Vagina (tissue), 2 donors: ENCODE measurements at regions not wholly inside any gene's neighbourhood (a gene's known extent, or its start where the extent isn't known, plus 50 kb on each side); places are given as distances from the start of the nearest gene placed in this dataset.
"Not testable (repeated sequence)": the region's sequence is repeated elsewhere in the genome, so short reads cannot be mapped to it uniquely, and the experiment has no call there.

ENCODE experiments used
- DNase-seq, 2 donors: peaks; one replicate each; pipeline ENCODE4 v3.0.0-alpha.2; 2017; ENCODE audit errors: extremely low spot score in 2 of 2
- H3K27ac ChIP-seq: fragments of 200-600 bp; sonication (generic); one replicate; pipeline ENCODE4 v1.5.1; 2019
- H3K27me3 ChIP-seq: fragments of 200-600 bp; sonication (generic); one replicate; pipeline ENCODE4 v1.5.1; 2019
- H3K36me3 ChIP-seq, 2 donors: fragments of 200-600 bp; sonication (generic); one replicate each; pipeline ENCODE4 v1.5.1; 2017 to 2019
- H3K4me1 ChIP-seq: fragments of 200-600 bp; sonication (generic); one replicate; pipeline ENCODE4 v1.5.1; 2019
- H3K4me3 ChIP-seq, 2 donors: fragments of 200-600 bp; sonication (generic); 1 replicate in 1 of 2; 2 replicates in 1 of 2; pipeline ENCODE4 v1.5.1; 2016 to 2019
- H3K9me3 ChIP-seq: fragments of 200-600 bp; sonication (generic); one replicate; pipeline ENCODE4 v1.5.1; 2019
- POLR2A ChIP-seq, 2 donors: fragments of 450-650 bp; IDR thresholded peaks; one replicate each; pipeline ENCODE4 v1.6.1; 2017; ENCODE audit warnings: antibody characterized with exemption in 2 of 2, mild to moderate bottlenecking in 2 of 2, moderate library complexity in 2 of 2
- POLR2AphosphoS5 ChIP-seq, 2 donors: sonication (generic); formaldehyde crosslinking; IDR thresholded peaks; one replicate each; pipeline ENCODE4 v1.9.0; 2017; ENCODE audit warnings: antibody characterized with exemption in 2 of 2, mild to moderate bottlenecking in 2 of 2, low read depth in 1 of 2; ENCODE audit not compliant: insufficient read depth in 1 of 2
- intact Hi-C: fragments of 100-400 bp; cut with DNase I; formaldehyde crosslinking; loops from one replicate; pipeline ENCODE4 v1.15.1; 2023
- TF ChIP-seq, protein P1 (sequence below), 3 experiments: fragments of 450-650 bp in 2 of 3; fragments of 200-600 bp in 1 of 3; sonication (generic) in 1 of 3; IDR thresholded peaks; one replicate each; pipeline ENCODE4 v1.5.1; 2017 to 2019; ENCODE audit warnings: antibody characterized with exemption in 3 of 3, mild to moderate bottlenecking in 2 of 3, moderate library complexity in 2 of 3

DNA sequence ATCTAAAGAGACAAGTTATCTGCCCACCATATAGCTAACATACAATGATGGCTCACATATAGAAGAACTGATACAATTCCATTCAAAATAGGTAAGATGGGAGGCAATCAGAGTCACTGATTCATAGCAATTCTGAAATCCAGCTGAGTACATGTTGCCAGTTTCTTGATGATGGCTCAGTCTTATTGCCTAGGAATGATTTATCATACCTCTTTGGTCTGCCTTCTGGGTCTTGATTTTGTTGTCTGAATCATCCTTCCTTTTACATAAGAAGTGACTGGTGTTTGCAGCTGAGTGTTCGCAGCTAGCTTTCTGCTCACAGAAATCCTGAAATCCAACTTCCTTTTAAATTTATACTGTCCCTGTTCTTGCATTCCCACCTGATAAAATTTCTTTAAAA is 463.2 kb upstream of the MGAT4C start:
- no peaks in the 10 kb centered on the region for H3K4me1 ChIP-seq
- no peak for DNase-seq
- no peaks in the 10 kb centered on the region for H3K36me3 ChIP-seq
- no peaks in the 10 kb centered on the region for H3K27me3 ChIP-seq
- TF ChIP-seq POLR2AphosphoS5 (IDR thresholded peaks at IDR 0.05; ENCODE audit: insufficient read depth in 1 of 2, low read depth in 1 of 2) (no peak), POLR2A (IDR thresholded peaks at IDR 0.05) (no peak)
- TF ChIP-seq, protein P1, sequence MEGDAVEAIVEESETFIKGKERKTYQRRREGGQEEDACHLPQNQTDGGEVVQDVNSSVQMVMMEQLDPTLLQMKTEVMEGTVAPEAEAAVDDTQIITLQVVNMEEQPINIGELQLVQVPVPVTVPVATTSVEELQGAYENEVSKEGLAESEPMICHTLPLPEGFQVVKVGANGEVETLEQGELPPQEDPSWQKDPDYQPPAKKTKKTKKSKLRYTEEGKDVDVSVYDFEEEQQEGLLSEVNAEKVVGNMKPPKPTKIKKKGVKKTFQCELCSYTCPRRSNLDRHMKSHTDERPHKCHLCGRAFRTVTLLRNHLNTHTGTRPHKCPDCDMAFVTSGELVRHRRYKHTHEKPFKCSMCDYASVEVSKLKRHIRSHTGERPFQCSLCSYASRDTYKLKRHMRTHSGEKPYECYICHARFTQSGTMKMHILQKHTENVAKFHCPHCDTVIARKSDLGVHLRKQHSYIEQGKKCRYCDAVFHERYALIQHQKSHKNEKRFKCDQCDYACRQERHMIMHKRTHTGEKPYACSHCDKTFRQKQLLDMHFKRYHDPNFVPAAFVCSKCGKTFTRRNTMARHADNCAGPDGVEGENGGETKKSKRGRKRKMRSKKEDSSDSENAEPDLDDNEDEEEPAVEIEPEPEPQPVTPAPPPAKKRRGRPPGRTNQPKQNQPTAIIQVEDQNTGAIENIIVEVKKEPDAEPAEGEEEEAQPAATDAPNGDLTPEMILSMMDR (IDR thresholded peaks at IDR 0.05): no peak
- H3K4me3 ChIP-seq: no peak overlapping the region
- H3K27ac ChIP-seq: no peak overlapping the region
- no peaks in the 10 kb centered on the region for H3K9me3 ChIP-seq
- intact Hi-C loops: no loop called here

DNA sequence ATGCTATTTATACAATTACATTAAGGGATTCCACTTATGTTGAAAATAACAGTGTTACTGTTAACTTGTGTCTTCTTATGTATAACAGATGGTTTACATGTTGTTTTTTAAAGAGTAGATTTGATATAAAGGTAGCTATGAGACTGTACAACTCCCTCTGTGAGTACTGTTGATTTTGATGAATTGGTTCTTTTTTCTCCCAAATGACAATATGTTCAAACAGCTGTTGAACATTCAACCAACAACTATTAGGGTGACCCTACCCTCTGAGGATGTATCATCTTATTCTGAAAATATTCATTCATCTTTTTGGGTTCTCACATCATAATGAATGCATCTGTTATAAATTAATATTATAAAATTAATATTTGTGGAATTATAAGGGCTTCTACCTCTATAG is 456.9 kb upstream of the MGAT4C start:
- no peaks in the 10 kb centered on the region for H3K27me3 ChIP-seq
- no peak overlapping the region for H3K4me3 ChIP-seq
- H3K27ac ChIP-seq: no peak overlapping the region
- no peaks in the 10 kb centered on the region for H3K36me3 ChIP-seq
- TF ChIP-seq, protein P1 (IDR thresholded peaks at IDR 0.05): no peak
- no peak for TF ChIP-seq POLR2A (IDR thresholded peaks at IDR 0.05)
- TF ChIP-seq POLR2AphosphoS5 (IDR thresholded peaks at IDR 0.05; ENCODE audit: insufficient read depth in 1 of 2, low read depth in 1 of 2): no peak
- intact Hi-C loops: no loop called here
- DNase-seq: no peak
- no peaks in the 10 kb centered on the region for H3K9me3 ChIP-seq
- no peaks in the 10 kb centered on the region for H3K4me1 ChIP-seq

GRCh38 chr12:86712425-86712843 is 456.2 kb upstream of the MGAT4C start:
- H3K27me3 ChIP-seq: no peaks in the 10 kb centered on the region
- no peak for DNase-seq
- TF ChIP-seq POLR2A (IDR thresholded peaks at IDR 0.05) (no peak), POLR2AphosphoS5 (IDR thresholded peaks at IDR 0.05; ENCODE audit: insufficient read depth in 1 of 2, low read depth in 1 of 2) (no peak)
- TF ChIP-seq, protein P1 (IDR thresholded peaks at IDR 0.05): no peak
- no peaks in the 10 kb centered on the region for H3K4me1 ChIP-seq
- no peak overlapping the region for H3K4me3 ChIP-seq
- intact Hi-C loops: no loop called here
- H3K27ac ChIP-seq: no peak overlapping the region
- H3K36me3 ChIP-seq: no peaks in the 10 kb centered on the region
- no peaks in the 10 kb centered on the region for H3K9me3 ChIP-seq

- H3K27me3 ChIP-seq: no peaks in the 10 kb centered on the region
- H3K9me3 ChIP-seq: no peaks in the 10 kb centered on the region
- intact Hi-C loops: no loop called here
- H3K4me3 ChIP-seq: no peak overlapping the region
- no peak for DNase-seq
- no peaks in the 10 kb centered on the region for H3K36me3 ChIP-seq
- H3K27ac ChIP-seq: no peak overlapping the region
- H3K4me1 ChIP-seq: no peaks in the 10 kb centered on the region
- TF ChIP-seq POLR2A (IDR thresholded peaks at IDR 0.05) (no peak), POLR2AphosphoS5 (IDR thresholded peaks at IDR 0.05; ENCODE audit: insufficient read depth in 1 of 2, low read depth in 1 of 2) (no peak)
- TF ChIP-seq, protein P1 (IDR thresholded peaks at IDR 0.05): no peak
Measured at GRCh38 chr12:86711731-86712130, 455.5 kb upstream of the MGAT4C start.

- Histone ChIP-seq H3K4me3 (no peak overlapping the region), H3K27me3 (no peaks in the 10 kb centered on the region), H3K36me3 (no peaks in the 10 kb centered on the region), H3K9me3 (no peaks in the 10 kb centered on the region), H3K27ac (no peak overlapping the region), H3K4me1 (no peaks in the 10 kb centered on the region)
- intact Hi-C loops: no loop called here
- DNase-seq: no peak
- TF ChIP-seq POLR2AphosphoS5 (IDR thresholded peaks at IDR 0.05; ENCODE audit: insufficient read depth in 1 of 2, low read depth in 1 of 2) (no peak), POLR2A (IDR thresholded peaks at IDR 0.05) (no peak)
- TF ChIP-seq, protein P1 (IDR thresholded peaks at IDR 0.05): no peak
Measured at GRCh38 chr12:86710109-86710508, 453.9 kb upstream of the MGAT4C start.

DNA sequence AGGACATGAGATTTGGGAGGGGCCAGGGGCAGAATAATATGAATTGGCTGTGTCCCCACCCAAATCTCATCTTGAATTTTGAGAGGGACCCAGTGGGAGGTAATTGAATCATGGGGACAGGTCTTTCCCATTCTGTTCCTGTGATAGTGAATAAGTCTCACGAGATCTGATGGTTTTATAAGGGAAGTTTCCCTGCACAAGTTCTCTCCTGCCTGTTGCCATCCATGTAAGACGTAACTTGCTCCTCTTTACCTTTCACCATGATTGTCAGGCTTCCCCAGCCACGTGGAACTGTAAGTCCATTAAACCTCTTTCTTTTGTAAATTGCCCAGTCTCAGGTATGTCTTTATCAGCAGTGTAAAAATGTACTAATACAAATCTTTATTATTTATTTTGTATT is 452.8 kb upstream of the MGAT4C start:
- H3K9me3 ChIP-seq, H3K27me3 ChIP-seq, DNase-seq, H3K27ac ChIP-seq, intact Hi-C loops, H3K36me3 ChIP-seq, H3K4me3 ChIP-seq, H3K4me1 ChIP-seq: not testable (repeated sequence)
